Stomach (tissue), 4 donors: ENCODE measurements at regions not wholly inside any gene's neighbourhood (a gene's known extent, or its start where the extent isn't known, plus 50 kb on each side); places are given as distances from the start of the nearest gene placed in this dataset.

Experiments
- CTCF ChIP-seq, 7 experiments: fragments of 450-650 bp in 4 of 7; fragments of 200-600 bp in 3 of 7; sonication (generic) in 3 of 7; IDR thresholded peaks; one replicate each; pipeline ENCODE4 v1.5.1; 2016 to 2019; ENCODE audit warnings: antibody characterized with exemption in 7 of 7, control low read depth in 2 of 7, mild to moderate bottlenecking in 1 of 7
- EP300 ChIP-seq: sonication (generic); formaldehyde crosslinking; IDR thresholded peaks from one replicate; pipeline ENCODE4 v1.6.1; 2017; ENCODE audit warnings: antibody characterized with exemption
- POLR2A ChIP-seq, 4 donors: fragments of 450-650 bp; IDR thresholded peaks; one replicate each; pipeline ENCODE4 v1.6.1; 2016; ENCODE audit warnings: antibody characterized with exemption in 4 of 4, control low read depth in 2 of 4, mild to moderate bottlenecking in 1 of 4, moderate library complexity in 1 of 4

GRCh38 chr1:191561276-191561675, 597.0 kb upstream of the RGS18 start:
- TF ChIP-seq CTCF (IDR thresholded peaks at IDR 0.05) (no peak), POLR2A (IDR thresholded peaks at IDR 0.05) (no peak), EP300 (no peak)
